Neutrophil (primary cell): ENCODE measurements at regions not wholly inside any gene's neighbourhood (a gene's known extent, or its start where the extent isn't known, plus 50 kb on each side); places are given as distances from the start of the nearest gene placed in this dataset.

Experiments
- H3K27ac ChIP-seq: fragments of 200-600 bp; sonication (generic); 2 replicates; pipeline ENCODE4 v1.5.1; 2016; ENCODE audit warnings: mild to moderate bottlenecking, moderate library complexity
- H3K27me3 ChIP-seq: fragments of 200-600 bp; sonication (generic); 2 replicates; pipeline ENCODE4 v1.6.0; 2016; ENCODE audit warnings: mild to moderate bottlenecking
- H3K36me3 ChIP-seq: fragments of 200-600 bp; sonication (generic); 2 replicates; pipeline ENCODE4 v1.5.1; 2017
- H3K4me1 ChIP-seq, 2 experiments: fragments of 200-600 bp in 1 of 2; sonication (generic) in 1 of 2; 1 replicate in 1 of 2; 2 replicates in 1 of 2; pipeline versions ENCODE4 v1.5.1 to v1.6.1; 2013 to 2016; ENCODE audit warnings: low read depth in 1 of 2, low read length in 1 of 2, mild to moderate bottlenecking in 1 of 2, moderate library complexity in 1 of 2; ENCODE audit not compliant: control insufficient read depth in 1 of 2, insufficient read depth in 1 of 2
- H3K4me3 ChIP-seq, 2 experiments: fragments of 200-600 bp in 1 of 2; sonication (generic) in 1 of 2; 1 replicate in 1 of 2; 2 replicates in 1 of 2; pipeline ENCODE4 v1.5.1; 2013 to 2016; ENCODE audit warnings: low read depth in 1 of 2, low read length in 1 of 2, mild to moderate bottlenecking in 1 of 2, moderate library complexity in 1 of 2
- H3K9me3 ChIP-seq: fragments of 200-600 bp; sonication (generic); 2 replicates; pipeline ENCODE4 v1.5.1; 2016
- TF ChIP-seq, protein P1 (sequence below): fragments of 200-600 bp; sonication (generic); IDR thresholded peaks from 2 replicates; pipeline ENCODE4 v1.5.1; 2016; ENCODE audit warnings: antibody characterized with exemption

- peaks cover 5 to 6% of the 10 kb centered on the region in 2 experiments for H3K4me1 ChIP-seq
- TF ChIP-seq, protein P1, sequence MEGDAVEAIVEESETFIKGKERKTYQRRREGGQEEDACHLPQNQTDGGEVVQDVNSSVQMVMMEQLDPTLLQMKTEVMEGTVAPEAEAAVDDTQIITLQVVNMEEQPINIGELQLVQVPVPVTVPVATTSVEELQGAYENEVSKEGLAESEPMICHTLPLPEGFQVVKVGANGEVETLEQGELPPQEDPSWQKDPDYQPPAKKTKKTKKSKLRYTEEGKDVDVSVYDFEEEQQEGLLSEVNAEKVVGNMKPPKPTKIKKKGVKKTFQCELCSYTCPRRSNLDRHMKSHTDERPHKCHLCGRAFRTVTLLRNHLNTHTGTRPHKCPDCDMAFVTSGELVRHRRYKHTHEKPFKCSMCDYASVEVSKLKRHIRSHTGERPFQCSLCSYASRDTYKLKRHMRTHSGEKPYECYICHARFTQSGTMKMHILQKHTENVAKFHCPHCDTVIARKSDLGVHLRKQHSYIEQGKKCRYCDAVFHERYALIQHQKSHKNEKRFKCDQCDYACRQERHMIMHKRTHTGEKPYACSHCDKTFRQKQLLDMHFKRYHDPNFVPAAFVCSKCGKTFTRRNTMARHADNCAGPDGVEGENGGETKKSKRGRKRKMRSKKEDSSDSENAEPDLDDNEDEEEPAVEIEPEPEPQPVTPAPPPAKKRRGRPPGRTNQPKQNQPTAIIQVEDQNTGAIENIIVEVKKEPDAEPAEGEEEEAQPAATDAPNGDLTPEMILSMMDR = no peak
- H3K27me3 ChIP-seq = no peaks in the 10 kb centered on the region
- H3K36me3 ChIP-seq = no peaks in the 10 kb centered on the region
- H3K9me3 ChIP-seq = no peaks in the 10 kb centered on the region
- H3K4me3 ChIP-seq = no peak overlapping the region
- no peak overlapping the region for H3K27ac ChIP-seq
Observed at GRCh38 chrX:38862100-38862499, 60.8 kb downstream of the MID1IP1 start.

GRCh38 chrX:38864165-38864564 lies 62.9 kb downstream of the MID1IP1 start:
- no peak overlapping the region for H3K27ac ChIP-seq
- H3K4me3 ChIP-seq = no peak overlapping the region
- peaks cover 16 to 21% of the 10 kb centered on the region in 2 experiments for H3K4me1 ChIP-seq
- H3K27me3 ChIP-seq = no peaks in the 10 kb centered on the region
- H3K36me3 ChIP-seq = no peaks in the 10 kb centered on the region
- TF ChIP-seq, protein P1 = no peak
- H3K9me3 ChIP-seq = no peaks in the 10 kb centered on the region

DNA sequence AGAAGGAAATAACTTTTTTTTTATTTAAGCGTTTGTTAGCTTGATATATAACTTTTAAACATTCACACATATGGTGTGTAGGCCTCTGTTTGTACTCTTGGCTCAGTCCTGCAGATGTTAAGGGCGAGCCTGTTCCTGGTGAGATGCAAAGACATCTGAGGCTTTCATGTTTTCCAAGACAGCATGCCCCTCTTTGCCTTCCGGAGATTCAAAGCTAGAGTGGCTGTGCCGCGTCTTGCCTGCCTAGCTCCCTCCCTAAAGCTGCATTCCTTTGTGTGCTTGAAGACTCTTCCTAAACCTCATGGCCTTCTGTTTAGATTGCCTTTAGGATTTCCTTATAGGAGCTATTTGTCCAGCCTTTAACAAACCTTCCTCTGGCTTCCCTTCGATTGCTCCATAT lies 67.1 kb downstream of the MID1IP1 start:
- TF ChIP-seq, protein P1 = no peak
- Histone ChIP-seq H3K9me3 (no peaks in the 10 kb centered on the region), H3K4me3 (no peak overlapping the region), H3K27ac (peak overlapping the region; percentile 84), H3K27me3 (no peaks in the 10 kb centered on the region), H3K36me3 (no peaks in the 10 kb centered on the region), H3K4me1 (peaks cover 30 to 36% of the 10 kb centered on the region in 2 experiments)

DNA sequence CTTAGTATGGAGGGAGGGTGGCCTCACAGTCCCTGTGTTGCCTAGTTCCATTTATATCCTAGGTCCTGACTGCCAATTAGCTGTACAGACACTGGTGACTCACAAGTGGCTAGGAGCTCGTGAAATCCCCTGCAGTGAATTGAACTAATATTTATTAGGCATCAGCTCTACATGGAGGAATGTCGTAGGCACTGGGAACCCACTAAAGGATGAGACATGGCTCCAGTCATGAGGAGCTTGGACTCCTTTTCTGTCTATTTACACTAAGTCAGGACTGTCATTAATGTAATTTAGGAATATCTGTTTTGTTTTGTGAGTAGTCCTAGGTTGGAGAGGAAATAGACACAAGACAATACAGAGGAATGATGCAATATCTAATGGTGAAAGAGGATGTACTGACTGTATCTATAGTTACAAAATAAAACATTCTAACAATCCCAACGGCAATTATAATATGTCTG lies 67.7 kb downstream of the MID1IP1 start:
- no peaks in the 10 kb centered on the region for H3K9me3 ChIP-seq
- TF ChIP-seq, protein P1 = no peak

DNA sequence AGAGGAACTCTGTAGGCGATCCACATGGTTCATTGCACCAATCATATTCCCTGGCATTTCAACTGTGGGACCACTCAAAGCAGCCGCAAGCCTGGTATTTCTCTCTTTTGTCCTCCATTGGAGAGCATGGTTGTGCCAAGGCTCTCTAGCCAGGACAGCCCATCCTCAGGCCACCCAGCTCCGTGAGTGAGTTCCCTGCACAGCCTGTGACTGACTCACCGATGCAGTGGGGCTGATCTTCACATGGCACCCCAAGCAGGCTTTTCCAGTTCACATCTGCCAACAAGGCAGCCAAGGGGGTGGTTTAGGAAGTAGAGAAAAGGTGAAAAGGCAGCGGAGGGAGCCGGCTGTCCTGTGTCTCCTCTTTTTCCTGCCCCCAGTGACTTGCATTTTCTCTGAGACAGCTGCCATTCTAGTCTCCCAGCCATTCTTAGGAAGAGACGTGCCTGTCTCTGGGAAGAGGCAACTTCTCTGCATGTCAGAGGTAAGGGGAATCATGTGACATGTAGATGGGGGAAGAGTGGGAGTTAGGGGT lies 69.2 kb downstream of the MID1IP1 start:
- Histone ChIP-seq H3K36me3 (no peaks in the 10 kb centered on the region), H3K4me3 (peak overlapping the region; percentile 18 to 37), H3K27ac (peak overlapping the region; percentile 84), H3K27me3 (no peaks in the 10 kb centered on the region), H3K4me1 (peaks cover 30 to 36% of the 10 kb centered on the region in 2 experiments), H3K9me3 (no peaks in the 10 kb centered on the region)
- TF ChIP-seq, protein P1 = no peak

More for the DNA sequence above, 67.7 kb downstream of the MID1IP1 start:
- Histone ChIP-seq H3K4me3 (peak overlapping the region in 1 of 2 experiments; percentile 14), H3K36me3 (no peaks in the 10 kb centered on the region), H3K27me3 (no peaks in the 10 kb centered on the region), H3K27ac (peak overlapping the region; percentile 84), H3K4me1 (peaks cover 30 to 36% of the 10 kb centered on the region in 2 experiments)
